ENCODE measurements at regions not wholly inside any gene's neighbourhood (a gene's known extent, or its start where the extent isn't known, plus 50 kb on each side); places are given as distances from the start of the nearest gene placed in this dataset.

- no peak overlapping the region for H3K4me3 ChIP-seq (ENCODE audit: low read depth, low read length)
- no peak for TF ChIP-seq CTCF (IDR thresholded peaks at IDR 0.05; ENCODE audit: insufficient read depth, low read length)
- no peak for DNase-seq (ENCODE audit: low read depth)
Observed at GRCh38 chrX:122579036-122579435, 605.0 kb upstream of the GRIA3 start.

GRCh38 chrX:122579526-122579925 lies 604.6 kb upstream of the GRIA3 start:
- no peak overlapping the region for H3K4me3 ChIP-seq (ENCODE audit: low read depth, low read length)
- TF ChIP-seq CTCF (IDR thresholded peaks at IDR 0.05; ENCODE audit: insufficient read depth, low read length), result no peak
- no peak for DNase-seq (ENCODE audit: low read depth)

GRCh38 chrX:122582280-122582974 lies 601.7 kb upstream of the GRIA3 start:
- no peak overlapping the region for H3K4me3 ChIP-seq (ENCODE audit: low read depth, low read length)
- DNase-seq (ENCODE audit: low read depth), result no peak
- TF ChIP-seq CTCF (IDR thresholded peaks at IDR 0.05; ENCODE audit: insufficient read depth, low read length), result no peak

- no peak for DNase-seq (ENCODE audit: low read depth)
- H3K4me3 ChIP-seq (ENCODE audit: low read depth, low read length), result no peak overlapping the region
- no peak for TF ChIP-seq CTCF (IDR thresholded peaks at IDR 0.05; ENCODE audit: insufficient read depth, low read length)
Observed at GRCh38 chrX:122582975-122583305, 601.1 kb upstream of the GRIA3 start.

GRCh38 chrX:122583551-122583950 lies 600.5 kb upstream of the GRIA3 start:
- no peak for TF ChIP-seq CTCF (IDR thresholded peaks at IDR 0.05; ENCODE audit: insufficient read depth, low read length)
- DNase-seq (ENCODE audit: low read depth), result no peak

GRCh38 chrX:122584981-122585380 lies 599.1 kb upstream of the GRIA3 start:
- H3K4me3 ChIP-seq (ENCODE audit: low read depth, low read length), result no peak overlapping the region
- TF ChIP-seq CTCF (IDR thresholded peaks at IDR 0.05; ENCODE audit: insufficient read depth, low read length), result no peak
- DNase-seq (ENCODE audit: low read depth), result peak; percentile 9

More at GRCh38 chrX:122583551-122583950, 600.5 kb upstream of the GRIA3 start:
- no peak overlapping the region for H3K4me3 ChIP-seq (ENCODE audit: low read depth, low read length)

- no peak overlapping the region for H3K4me3 ChIP-seq (ENCODE audit: low read depth, low read length)
- no peak for TF ChIP-seq CTCF (IDR thresholded peaks at IDR 0.05; ENCODE audit: insufficient read depth, low read length)
- peak; percentile 1 for DNase-seq (ENCODE audit: low read depth)
Observed at GRCh38 chrX:122586831-122587230, 597.2 kb upstream of the GRIA3 start.

All from fibroblast of the aortic adventitia (primary cell).